ENCODE measurements at regions not wholly inside any gene's neighbourhood (a gene's known extent, or its start where the extent isn't known, plus 50 kb on each side); places are given as distances from the start of the nearest gene placed in this dataset.

- DNase-seq (ENCODE audit: extremely low read depth, low read depth) = no peak
- no peak overlapping the region for H3K4me3 ChIP-seq (replicated peaks; ENCODE audit: low read depth, low read length)
- TF ChIP-seq CTCF (IDR thresholded peaks at IDR 0.05; ENCODE audit: low read depth, low read length, missing control alignments) = no peak
These were observed 220.1 kb upstream of the RPL34 start for GRCh38 chr4:108400309-108400708.

DNA sequence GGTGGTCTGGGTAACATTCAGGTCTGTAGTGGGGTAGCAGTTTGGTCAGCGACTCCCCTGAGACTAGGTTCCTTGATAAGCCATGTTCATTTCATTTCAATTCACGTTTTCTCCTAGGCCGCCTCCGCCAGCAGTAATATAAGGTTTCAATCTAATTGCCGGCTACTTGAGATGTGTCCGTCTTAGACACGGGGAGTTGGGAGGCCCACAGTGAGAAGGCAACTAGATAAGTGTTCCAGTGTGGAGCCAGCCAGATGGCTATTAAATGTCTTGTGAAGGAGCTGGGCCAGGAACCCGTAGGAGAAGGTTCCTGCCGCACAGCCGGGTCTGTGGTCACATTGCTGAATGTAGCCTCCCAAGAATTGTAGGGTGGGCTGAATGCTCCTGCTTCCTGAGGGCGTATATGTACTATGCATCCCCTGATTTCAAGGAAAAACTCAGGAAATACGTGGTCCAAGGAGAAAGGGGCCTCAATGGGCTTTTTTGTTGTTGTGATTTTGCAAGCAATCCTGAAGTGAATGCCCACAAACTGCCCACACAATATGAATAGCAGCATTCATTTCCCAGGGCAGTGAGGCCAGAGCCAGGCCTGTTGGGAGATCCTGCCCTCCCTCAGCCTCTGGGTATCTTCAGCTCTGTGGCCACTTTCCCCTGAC, 220.6 kb upstream of the RPL34 start:
- DNase-seq (ENCODE audit: extremely low read depth, low read depth) = no peak
- no peak overlapping the region for H3K4me3 ChIP-seq (replicated peaks; ENCODE audit: low read depth, low read length)
- no peak for TF ChIP-seq CTCF (IDR thresholded peaks at IDR 0.05; ENCODE audit: low read depth, low read length, missing control alignments)

DNA sequence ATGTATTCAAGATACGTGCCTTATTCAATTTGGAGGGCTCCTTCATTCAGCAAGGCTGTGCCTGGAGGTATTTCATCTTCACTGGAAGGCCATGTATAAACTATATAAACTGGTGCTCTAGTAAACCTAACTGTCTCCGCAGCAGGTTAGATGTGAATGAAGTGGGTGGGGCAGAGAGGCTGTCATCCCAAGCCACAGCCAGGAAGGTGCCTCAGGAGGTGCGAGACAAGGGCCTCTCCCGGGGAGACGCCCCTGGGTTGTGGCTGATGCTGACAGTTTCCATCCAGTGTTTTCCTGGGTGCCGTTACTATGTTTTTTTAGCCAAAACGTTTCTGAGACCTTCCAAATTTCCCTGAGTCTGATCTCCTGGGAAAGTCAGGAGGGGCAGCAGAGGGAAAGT, 221.5 kb upstream of the RPL34 start:
- TF ChIP-seq CTCF (IDR thresholded peaks at IDR 0.05; ENCODE audit: low read depth, low read length, missing control alignments) = no peak
- H3K4me3 ChIP-seq (replicated peaks; ENCODE audit: low read depth, low read length) = no peak overlapping the region
- DNase-seq (ENCODE audit: extremely low read depth, low read depth) = no peak

GRCh38 chr4:108398316-108398715, 222.1 kb upstream of the RPL34 start:
- no peak for DNase-seq (ENCODE audit: extremely low read depth, low read depth)
- TF ChIP-seq CTCF (IDR thresholded peaks at IDR 0.05; ENCODE audit: low read depth, low read length, missing control alignments) = no peak
- no peak overlapping the region for H3K4me3 ChIP-seq (replicated peaks; ENCODE audit: low read depth, low read length)

GRCh38 chr4:108397850-108398249, 222.5 kb upstream of the RPL34 start:
- DNase-seq (ENCODE audit: extremely low read depth, low read depth) = no peak
- no peak for TF ChIP-seq CTCF (IDR thresholded peaks at IDR 0.05; ENCODE audit: low read depth, low read length, missing control alignments)
- no peak overlapping the region for H3K4me3 ChIP-seq (replicated peaks; ENCODE audit: low read depth, low read length)

GRCh38 chr4:108396900-108397497, 223.4 kb upstream of the RPL34 start:
- DNase-seq (ENCODE audit: extremely low read depth, low read depth) = no peak
- no peak overlapping the region for H3K4me3 ChIP-seq (replicated peaks; ENCODE audit: low read depth, low read length)
- TF ChIP-seq CTCF (IDR thresholded peaks at IDR 0.05; ENCODE audit: low read depth, low read length, missing control alignments) = no peak

DNA sequence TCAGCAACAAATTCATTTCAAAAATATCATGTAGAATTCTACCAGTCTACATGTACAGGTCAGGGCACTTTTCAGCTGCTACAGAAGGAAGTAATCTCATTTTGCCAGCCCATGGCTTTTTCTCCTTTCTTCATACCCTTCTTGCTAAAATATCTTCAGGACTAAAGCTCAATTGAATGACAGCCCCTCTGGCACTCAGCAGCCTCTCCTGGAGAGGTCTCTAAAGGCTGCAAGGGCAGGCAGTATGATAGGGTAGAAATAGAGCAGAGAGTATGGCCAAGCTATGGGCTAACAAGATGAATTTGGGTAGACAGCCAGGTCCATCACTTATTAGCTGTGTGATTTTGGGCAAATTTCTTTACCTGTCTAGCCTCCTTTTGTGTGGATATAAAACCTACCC, 224.6 kb upstream of the RPL34 start:
- H3K4me3 ChIP-seq (replicated peaks; ENCODE audit: low read depth, low read length) = no peak overlapping the region
- no peak for DNase-seq (ENCODE audit: extremely low read depth, low read depth)
- TF ChIP-seq CTCF (IDR thresholded peaks at IDR 0.05; ENCODE audit: low read depth, low read length, missing control alignments) = no peak
